GM18517 (cell line): ENCODE measurements at regions not wholly inside any gene's neighbourhood (a gene's known extent, or its start where the extent isn't known, plus 50 kb on each side); places are given as distances from the start of the nearest gene placed in this dataset.
"Not testable (repeated sequence)": the region's sequence is repeated elsewhere in the genome, so short reads cannot be mapped to it uniquely, and the experiment has no call there.

Experiments
- ATAC-seq: cut with Tn5 transposase; IDR thresholded peaks from one replicate; pipeline ENCODE4 v1.9.1; 2021; ENCODE audit warnings: mild to moderate bottlenecking, moderate library complexity; ENCODE audit not compliant: unreplicated experiment

DNA sequence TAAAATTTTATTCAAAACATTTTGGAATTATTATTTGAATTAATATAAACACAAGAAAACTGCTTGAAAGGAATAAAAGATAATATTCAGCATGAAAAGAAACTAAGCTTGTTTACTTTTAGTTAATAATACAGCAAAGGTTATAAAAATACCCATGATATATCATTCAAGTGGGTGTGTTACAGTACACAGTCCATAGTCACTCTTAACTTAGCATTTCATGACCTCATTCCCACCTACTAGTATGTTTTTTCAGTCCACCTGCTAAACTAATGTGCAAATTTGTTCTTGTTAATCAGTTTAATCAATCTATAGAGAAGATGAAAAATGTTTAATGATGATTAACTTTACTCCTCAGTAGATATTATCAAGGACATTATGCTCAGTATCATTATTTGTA is 841.4 kb upstream of the EPHA7 start:
- no peak for ATAC-seq

GRCh38 chr6:94254689-94255088 is 835.3 kb upstream of the EPHA7 start:
- no peak for ATAC-seq

- no peak for ATAC-seq
Measured at GRCh38 chr6:94251878-94252277, 832.5 kb upstream of the EPHA7 start.

GRCh38 chr6:94245395-94245794 is 826.0 kb upstream of the EPHA7 start:
- ATAC-seq: no peak

GRCh38 chr6:94238868-94239267 is 819.5 kb upstream of the EPHA7 start:
- ATAC-seq: no peak

DNA sequence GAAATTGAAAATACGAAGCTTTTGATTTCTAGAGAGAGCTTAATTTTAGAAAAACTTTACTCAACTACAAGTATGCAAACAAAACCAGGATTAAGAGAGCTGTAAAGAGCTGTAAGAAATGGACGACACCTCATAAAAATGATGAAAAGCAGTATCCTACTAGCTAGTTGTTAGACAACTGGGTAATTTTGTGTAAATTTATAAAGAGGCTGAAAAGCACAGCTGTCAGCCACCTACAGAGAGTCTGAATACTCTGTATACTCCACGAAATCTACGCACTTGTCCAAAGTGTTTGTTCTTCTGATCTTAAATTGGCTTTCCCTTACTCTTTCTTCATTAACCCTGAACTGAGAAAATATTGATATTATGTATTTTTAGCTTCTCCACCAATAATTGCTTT is 808.4 kb upstream of the EPHA7 start:
- no peak for ATAC-seq

DNA sequence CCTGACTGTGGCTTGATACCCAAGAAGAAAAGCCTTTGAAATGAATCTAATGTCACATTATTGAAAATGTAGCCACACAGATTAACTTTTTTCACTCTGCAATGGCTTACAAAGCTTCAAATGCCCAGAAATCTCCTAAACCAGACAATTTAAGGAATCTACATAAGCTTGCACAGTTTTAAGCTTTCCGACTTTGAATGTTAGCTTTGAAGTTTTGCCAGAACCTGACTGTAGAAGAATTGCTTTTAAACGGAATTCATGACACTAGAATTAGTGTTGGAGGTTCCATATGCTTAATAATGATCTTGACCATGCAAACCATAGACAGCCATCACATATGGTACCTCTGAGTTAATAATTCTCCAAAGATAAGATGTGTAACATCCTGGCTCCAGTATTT is 798.5 kb upstream of the EPHA7 start:
- no peak for ATAC-seq

DNA sequence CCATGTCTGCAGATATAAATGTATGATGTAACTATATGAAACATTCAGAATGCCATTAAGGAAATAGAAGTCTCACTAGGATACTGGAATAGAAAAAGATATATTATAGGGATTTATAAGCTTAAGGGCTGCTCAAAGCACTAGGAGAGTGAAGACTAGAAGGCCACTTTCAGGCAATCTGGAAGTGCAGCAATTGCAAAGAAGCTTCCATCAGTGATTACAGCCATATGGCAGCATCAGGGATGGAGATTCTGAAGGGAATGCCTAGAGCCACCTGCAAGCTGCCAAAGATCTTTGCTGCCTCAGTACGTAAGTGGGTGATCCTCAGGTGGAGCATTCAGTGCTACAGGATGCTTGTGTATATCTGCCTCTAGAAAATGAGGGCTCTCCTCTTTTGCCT is 796.2 kb upstream of the EPHA7 start:
- no peak for ATAC-seq

- ATAC-seq: no peak
Measured at GRCh38 chr6:94213226-94213625, 793.9 kb upstream of the EPHA7 start.

DNA sequence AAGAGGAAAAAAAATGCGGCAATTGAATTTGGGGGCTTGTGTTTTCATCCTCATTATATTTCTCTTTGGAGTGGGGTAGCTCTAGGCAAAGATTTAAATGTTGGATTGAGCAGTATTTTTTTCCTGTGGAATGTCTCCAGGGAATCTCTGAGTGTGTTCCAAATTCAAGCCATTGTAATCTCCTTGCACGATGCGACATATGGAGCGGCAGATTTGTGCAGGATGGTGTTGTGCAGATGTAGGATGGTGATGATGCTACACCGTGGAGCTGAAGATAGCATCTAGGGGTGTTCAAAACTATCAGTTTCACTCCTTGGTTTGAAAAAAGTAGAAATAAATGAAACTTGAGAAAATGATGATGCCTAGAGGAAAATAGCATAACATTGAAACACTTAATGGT is 777.5 kb upstream of the EPHA7 start:
- ATAC-seq: no peak

GRCh38 chr6:94190030-94190429 is 770.7 kb upstream of the EPHA7 start:
- no peak for ATAC-seq

GRCh38 chr6:94184666-94185464 is 765.5 kb upstream of the EPHA7 start:
- ATAC-seq: no peak

- no peak for ATAC-seq
Measured at GRCh38 chr6:94177429-94177828, 758.1 kb upstream of the EPHA7 start.

- ATAC-seq: no peak
Measured at GRCh38 chr6:94175465-94175864, 756.1 kb upstream of the EPHA7 start.

DNA sequence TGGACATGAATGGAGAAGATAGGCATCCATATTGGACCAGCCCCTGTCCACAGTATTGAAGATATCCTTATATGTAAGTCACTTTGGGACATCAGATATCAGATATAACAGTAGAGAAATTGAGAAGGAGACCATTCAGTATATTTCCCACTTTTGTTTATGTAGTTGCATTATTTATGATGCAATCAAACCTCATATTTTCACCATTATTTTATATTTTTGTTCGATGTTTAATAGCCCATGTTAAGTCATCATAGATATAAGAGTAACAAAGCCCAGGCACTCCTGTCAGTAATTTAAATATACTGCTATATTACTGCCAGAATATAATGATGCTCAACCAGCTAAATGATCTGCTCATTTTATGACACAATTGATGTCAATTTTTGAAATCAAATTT is 744.5 kb upstream of the EPHA7 start:
- ATAC-seq: no peak

DNA sequence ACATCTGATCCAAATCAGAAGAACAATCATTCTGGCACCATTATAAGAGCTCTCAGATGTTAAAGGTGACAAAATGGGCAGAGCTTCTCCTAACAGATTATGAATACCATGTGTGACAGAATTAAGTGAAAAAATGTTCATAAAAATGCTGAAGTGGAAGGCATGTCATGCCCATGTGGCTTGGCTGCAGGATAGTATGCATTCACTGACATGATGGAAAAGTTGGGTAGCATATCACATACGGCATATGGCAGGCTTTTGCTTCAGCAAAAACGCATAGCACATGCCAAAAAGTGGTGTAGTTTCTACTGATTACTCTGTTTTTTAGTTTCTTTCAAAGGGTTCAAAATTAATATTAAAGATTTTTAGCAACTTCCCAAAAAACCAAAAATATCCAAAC is 731.5 kb upstream of the EPHA7 start:
- ATAC-seq: no peak

DNA sequence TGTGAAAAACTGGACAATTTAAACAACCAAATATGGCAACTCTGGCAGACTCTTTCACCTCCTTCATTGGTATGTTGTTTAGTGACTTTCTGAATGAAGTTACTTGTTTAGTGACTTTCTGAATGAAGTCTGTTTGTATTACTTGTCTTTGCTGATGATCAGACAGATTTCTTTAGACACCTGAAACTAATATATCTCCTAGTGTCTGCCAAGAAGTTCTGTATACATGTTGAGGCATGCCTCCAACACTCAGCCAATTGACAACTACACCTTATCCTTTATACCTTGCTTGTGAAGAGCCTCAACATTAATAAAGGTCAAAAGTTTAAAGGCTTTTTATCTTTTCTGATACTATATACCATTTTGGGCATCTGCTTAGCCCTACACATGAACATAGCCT is 725.4 kb upstream of the EPHA7 start:
- ATAC-seq: no peak

- not testable (repeated sequence) for ATAC-seq
Measured at GRCh38 chr6:94137178-94137577, 717.8 kb upstream of the EPHA7 start.

GRCh38 chr6:94133106-94133505 is 713.7 kb upstream of the EPHA7 start:
- no peak for ATAC-seq

- ATAC-seq: no peak
Measured at GRCh38 chr6:94131271-94131670, 711.9 kb upstream of the EPHA7 start.

- ATAC-seq: no peak
Measured at GRCh38 chr6:94130478-94130877, 711.1 kb upstream of the EPHA7 start.

GRCh38 chr6:94129926-94130325 is 710.6 kb upstream of the EPHA7 start:
- ATAC-seq: no peak

DNA sequence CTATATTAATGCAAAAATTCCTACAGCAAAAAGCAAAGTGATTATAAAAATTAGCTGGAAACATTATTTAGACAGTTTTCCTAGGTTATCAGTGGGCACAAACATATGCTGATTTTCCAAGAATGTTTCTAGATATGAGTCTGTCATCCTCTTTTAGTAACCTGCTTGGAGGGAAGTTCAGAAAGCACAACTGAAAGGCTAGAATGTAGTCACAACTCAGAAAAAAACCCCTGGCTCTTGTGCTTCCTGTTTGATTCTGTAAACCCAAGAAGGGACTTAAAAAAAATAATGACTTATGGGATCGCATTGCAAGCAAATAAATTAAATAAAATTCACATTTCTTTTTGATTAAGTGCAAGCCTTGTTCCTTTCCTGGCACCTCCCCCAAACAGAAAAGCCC is 708.4 kb upstream of the EPHA7 start:
- no peak for ATAC-seq
